ENCODE measurements at regions not wholly inside any gene's neighbourhood (a gene's known extent, or its start where the extent isn't known, plus 50 kb on each side); places are given as distances from the start of the nearest gene placed in this dataset.

DNA sequence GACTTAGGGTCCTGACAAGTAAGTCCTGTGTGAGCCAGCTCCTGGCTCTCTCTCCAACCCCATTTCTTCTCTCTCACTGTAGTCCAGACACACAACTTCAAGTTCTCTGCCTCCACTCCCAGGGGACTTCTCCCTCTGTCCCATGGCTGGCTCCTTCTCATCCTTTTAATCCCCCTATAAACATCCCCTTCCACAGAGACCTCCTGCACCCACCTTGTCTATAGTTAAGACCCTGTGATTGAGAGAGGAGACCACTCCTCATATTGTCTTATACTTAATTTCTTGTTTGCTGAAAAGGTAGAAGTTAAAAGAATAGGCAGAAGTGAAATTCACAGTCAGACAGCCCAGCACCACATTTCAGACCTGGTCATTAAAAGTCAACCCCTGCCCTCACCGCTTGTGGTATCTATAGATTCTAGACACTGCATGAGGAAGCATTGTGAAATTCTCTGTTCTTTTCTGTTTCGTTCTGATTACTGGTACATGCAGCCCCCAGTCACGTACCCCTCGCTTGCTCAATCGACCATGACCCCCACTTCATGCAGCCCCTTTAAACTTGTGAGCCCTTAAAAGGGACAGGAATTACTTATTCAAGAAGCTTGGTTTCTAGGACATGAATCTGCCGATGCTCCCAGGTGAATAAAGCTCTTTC, 125.6 kb upstream of the FRMD4A start:
- no peaks in the 10 kb centered on the region for H3K9me3 ChIP-seq
- H3K4me3 ChIP-seq = no peak overlapping the region
- H3K27ac ChIP-seq = no peak overlapping the region
- H3K27me3 ChIP-seq = no peaks in the 10 kb centered on the region
- DNase-seq (ENCODE audit: low spot score in 2 of 2) = no peak
- TF ChIP-seq, protein P1, sequence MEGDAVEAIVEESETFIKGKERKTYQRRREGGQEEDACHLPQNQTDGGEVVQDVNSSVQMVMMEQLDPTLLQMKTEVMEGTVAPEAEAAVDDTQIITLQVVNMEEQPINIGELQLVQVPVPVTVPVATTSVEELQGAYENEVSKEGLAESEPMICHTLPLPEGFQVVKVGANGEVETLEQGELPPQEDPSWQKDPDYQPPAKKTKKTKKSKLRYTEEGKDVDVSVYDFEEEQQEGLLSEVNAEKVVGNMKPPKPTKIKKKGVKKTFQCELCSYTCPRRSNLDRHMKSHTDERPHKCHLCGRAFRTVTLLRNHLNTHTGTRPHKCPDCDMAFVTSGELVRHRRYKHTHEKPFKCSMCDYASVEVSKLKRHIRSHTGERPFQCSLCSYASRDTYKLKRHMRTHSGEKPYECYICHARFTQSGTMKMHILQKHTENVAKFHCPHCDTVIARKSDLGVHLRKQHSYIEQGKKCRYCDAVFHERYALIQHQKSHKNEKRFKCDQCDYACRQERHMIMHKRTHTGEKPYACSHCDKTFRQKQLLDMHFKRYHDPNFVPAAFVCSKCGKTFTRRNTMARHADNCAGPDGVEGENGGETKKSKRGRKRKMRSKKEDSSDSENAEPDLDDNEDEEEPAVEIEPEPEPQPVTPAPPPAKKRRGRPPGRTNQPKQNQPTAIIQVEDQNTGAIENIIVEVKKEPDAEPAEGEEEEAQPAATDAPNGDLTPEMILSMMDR (IDR thresholded peaks at IDR 0.05) = no peak
- no peak for TF ChIP-seq POLR2AphosphoS5 (IDR thresholded peaks at IDR 0.05)
- no peak for TF ChIP-seq POLR2A (IDR thresholded peaks at IDR 0.05)
- no peaks in the 10 kb centered on the region for H3K4me1 ChIP-seq
- intact Hi-C loops (cut with DNase I; ENCODE audit: low total_unique reads) = no loop called here
- no peaks in the 10 kb centered on the region for H3K36me3 ChIP-seq

DNA sequence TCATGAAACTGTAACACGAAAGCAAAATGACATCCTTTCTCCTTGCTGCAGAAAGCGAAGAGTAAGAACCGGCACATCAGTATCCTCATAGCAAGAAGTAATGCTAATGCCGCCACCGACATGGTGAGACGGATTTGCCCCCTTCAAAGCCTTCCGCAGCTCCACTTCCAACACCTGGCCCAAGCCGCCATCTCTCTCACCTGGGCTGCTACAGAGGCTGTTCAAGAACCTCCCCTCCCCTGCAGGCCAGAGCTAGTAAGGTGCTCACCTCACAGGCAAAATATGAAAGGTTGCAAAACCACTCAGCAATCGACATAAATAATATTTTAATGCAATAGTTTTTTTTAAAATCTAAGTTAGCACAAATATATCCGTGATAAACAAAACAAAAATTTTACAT, 123.9 kb upstream of the FRMD4A start:
- Histone ChIP-seq H3K4me3 (no peak overlapping the region), H3K9me3 (no peaks in the 10 kb centered on the region), H3K36me3 (no peaks in the 10 kb centered on the region), H3K27ac (no peak overlapping the region), H3K4me1 (no peaks in the 10 kb centered on the region), H3K27me3 (no peaks in the 10 kb centered on the region)
- intact Hi-C loops (cut with DNase I; ENCODE audit: low total_unique reads) = no loop called here
- no peak for DNase-seq (ENCODE audit: low spot score in 2 of 2)
- TF ChIP-seq POLR2AphosphoS5 (IDR thresholded peaks at IDR 0.05) (no peak), POLR2A (IDR thresholded peaks at IDR 0.05) (no peak)
- TF ChIP-seq, protein P1 (IDR thresholded peaks at IDR 0.05) = no peak

DNA sequence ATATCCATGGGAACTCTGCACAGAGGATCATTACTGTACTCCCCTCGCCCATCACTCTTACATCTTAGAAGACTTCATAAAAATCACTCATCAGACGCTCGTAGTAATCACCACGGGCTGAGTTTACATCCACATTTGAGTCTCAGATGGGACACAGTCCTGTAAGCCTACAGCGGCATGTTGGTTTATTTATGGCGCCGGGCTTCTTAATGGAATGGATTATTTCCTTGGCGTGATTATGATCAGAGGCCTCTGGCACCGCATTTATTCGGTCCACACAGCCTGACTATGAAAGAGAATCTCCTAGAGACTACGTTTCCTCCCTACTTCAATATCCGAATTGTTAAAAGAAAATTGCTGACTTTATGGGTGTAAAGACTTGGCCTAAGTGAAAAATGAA, 123.5 kb upstream of the FRMD4A start:
- Histone ChIP-seq H3K4me1 (no peaks in the 10 kb centered on the region), H3K9me3 (no peaks in the 10 kb centered on the region), H3K4me3 (no peak overlapping the region), H3K27ac (no peak overlapping the region), H3K27me3 (no peaks in the 10 kb centered on the region), H3K36me3 (no peaks in the 10 kb centered on the region)
- no peak for DNase-seq (ENCODE audit: low spot score in 2 of 2)
- TF ChIP-seq POLR2A (IDR thresholded peaks at IDR 0.05) (no peak), POLR2AphosphoS5 (IDR thresholded peaks at IDR 0.05) (no peak)
- TF ChIP-seq, protein P1 (IDR thresholded peaks at IDR 0.05) = no peak
- intact Hi-C loops (cut with DNase I; ENCODE audit: low total_unique reads) = no loop called here

DNA sequence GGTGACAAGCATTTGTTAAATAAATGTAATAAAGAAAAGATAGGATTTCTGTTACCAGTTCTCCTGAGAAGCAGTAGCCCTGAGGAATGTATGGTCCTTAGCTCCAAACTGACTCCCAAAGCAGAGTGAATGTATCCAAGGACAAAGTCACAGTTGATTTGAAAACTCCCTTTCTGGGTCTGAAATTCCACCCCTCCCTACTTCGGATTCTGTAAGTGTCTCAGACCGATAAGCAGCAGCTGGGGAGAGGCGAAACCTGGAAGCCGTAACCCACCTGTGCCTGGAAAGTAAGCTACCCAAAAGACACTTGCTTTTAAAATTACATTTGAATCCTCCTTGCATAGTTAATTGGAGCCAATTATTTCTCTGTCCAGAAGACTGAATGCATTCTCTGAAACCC, 122.9 kb upstream of the FRMD4A start:
- Histone ChIP-seq H3K4me1 (no peaks in the 10 kb centered on the region), H3K36me3 (no peaks in the 10 kb centered on the region), H3K9me3 (no peaks in the 10 kb centered on the region), H3K27ac (no peak overlapping the region), H3K27me3 (no peaks in the 10 kb centered on the region), H3K4me3 (no peak overlapping the region)
- intact Hi-C loops (cut with DNase I; ENCODE audit: low total_unique reads) = no loop called here
- no peak for DNase-seq (ENCODE audit: low spot score in 2 of 2)
- TF ChIP-seq, protein P1 (IDR thresholded peaks at IDR 0.05) = no peak
- TF ChIP-seq POLR2A (IDR thresholded peaks at IDR 0.05) = no peak
- TF ChIP-seq POLR2AphosphoS5 (IDR thresholded peaks at IDR 0.05) = no peak

DNA sequence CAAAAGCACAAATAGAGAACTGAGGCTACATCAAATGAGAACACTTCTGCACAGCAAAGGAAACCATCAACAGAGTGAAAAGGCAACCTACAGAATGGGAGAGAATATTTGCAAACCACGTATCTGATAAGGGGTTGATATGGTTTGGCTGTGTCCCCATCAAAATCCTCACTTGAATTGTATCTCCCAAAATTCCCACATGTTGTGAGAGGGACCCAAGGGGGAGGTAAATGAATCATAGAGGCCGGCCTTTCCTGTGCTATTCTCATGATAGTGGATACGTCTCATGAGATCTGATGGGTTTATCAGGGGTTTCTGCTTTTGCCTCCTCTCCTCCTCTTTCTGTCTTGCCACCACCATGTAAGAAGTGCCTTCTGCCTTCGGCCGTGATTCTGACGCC, 120.6 kb upstream of the FRMD4A start:
- no peak for DNase-seq (ENCODE audit: low spot score in 2 of 2)
- no peak for TF ChIP-seq POLR2A (IDR thresholded peaks at IDR 0.05)
- TF ChIP-seq POLR2AphosphoS5 (IDR thresholded peaks at IDR 0.05) = no peak
- TF ChIP-seq, protein P1 (IDR thresholded peaks at IDR 0.05) = no peak
- intact Hi-C loops (cut with DNase I; ENCODE audit: low total_unique reads) = no loop called here
- H3K9me3 ChIP-seq = no peaks in the 10 kb centered on the region
- no peak overlapping the region for H3K4me3 ChIP-seq
- no peak overlapping the region for H3K27ac ChIP-seq
- no peaks in the 10 kb centered on the region for H3K27me3 ChIP-seq
- no peaks in the 10 kb centered on the region for H3K36me3 ChIP-seq
- no peaks in the 10 kb centered on the region for H3K4me1 ChIP-seq

All from breast epithelium (tissue), 4 donors.